ENCODE measurements at regions not wholly inside any gene's neighbourhood (a gene's known extent, or its start where the extent isn't known, plus 50 kb on each side); places are given as distances from the start of the nearest gene placed in this dataset.

GRCh38 chr3:160130071-160130470 is 95.2 kb upstream of the C3orf80 start:
- no peak for DNase-seq (ENCODE audit: low spot score)

- DNase-seq (ENCODE audit: low spot score) = no peak
These were observed 94.3 kb upstream of the C3orf80 start for GRCh38 chr3:160130950-160131349.

- no peak for DNase-seq (ENCODE audit: low spot score)
These were observed 93.0 kb upstream of the C3orf80 start for GRCh38 chr3:160132226-160132625.

GRCh38 chr3:160133757-160134156 is 91.5 kb upstream of the C3orf80 start:
- no peak for DNase-seq (ENCODE audit: low spot score)

- DNase-seq (ENCODE audit: low spot score) = no peak
These were observed 90.8 kb upstream of the C3orf80 start for GRCh38 chr3:160134454-160134853.

GRCh38 chr3:160134964-160135363 is 90.3 kb upstream of the C3orf80 start:
- DNase-seq (ENCODE audit: low spot score) = no peak

- DNase-seq (ENCODE audit: low spot score) = no peak
These were observed 89.4 kb upstream of the C3orf80 start for GRCh38 chr3:160135851-160136250.

GRCh38 chr3:160136421-160136820 is 88.8 kb upstream of the C3orf80 start:
- no peak for DNase-seq (ENCODE audit: low spot score)

- DNase-seq (ENCODE audit: low spot score) = no peak
These were observed 85.9 kb upstream of the C3orf80 start for GRCh38 chr3:160139291-160139690.

GRCh38 chr3:160140756-160141155 is 84.5 kb upstream of the C3orf80 start:
- no peak for DNase-seq (ENCODE audit: low spot score)

GRCh38 chr3:160141485-160142185 is 83.6 kb upstream of the C3orf80 start:
- DNase-seq (ENCODE audit: low spot score) = no peak

- no peak for DNase-seq (ENCODE audit: low spot score)
These were observed 81.7 kb upstream of the C3orf80 start for GRCh38 chr3:160143482-160143881.

GRCh38 chr3:160150066-160150465 is 75.2 kb upstream of the C3orf80 start:
- no peak for DNase-seq (ENCODE audit: low spot score)

- no peak for DNase-seq (ENCODE audit: low spot score)
These were observed 74.7 kb upstream of the C3orf80 start for GRCh38 chr3:160150525-160150924.

- no peak for DNase-seq (ENCODE audit: low spot score)
These were observed 72.6 kb upstream of the C3orf80 start for GRCh38 chr3:160152638-160153037.

- DNase-seq (ENCODE audit: low spot score) = no peak
These were observed 71.2 kb upstream of the C3orf80 start for GRCh38 chr3:160154033-160154432.

GRCh38 chr3:160154596-160154995 is 70.6 kb upstream of the C3orf80 start:
- no peak for DNase-seq (ENCODE audit: low spot score)

- DNase-seq (ENCODE audit: low spot score) = no peak
These were observed 67.9 kb upstream of the C3orf80 start for GRCh38 chr3:160157321-160157720.

GRCh38 chr3:160159341-160159740 is 65.9 kb upstream of the C3orf80 start:
- no peak for DNase-seq (ENCODE audit: low spot score)

GRCh38 chr3:160159806-160160205 is 65.4 kb upstream of the C3orf80 start:
- DNase-seq (ENCODE audit: low spot score) = no peak

- no peak for DNase-seq (ENCODE audit: low spot score)
These were observed 63.3 kb upstream of the C3orf80 start for GRCh38 chr3:160161921-160162320.

- DNase-seq (ENCODE audit: low spot score) = no peak
These were observed 62.8 kb upstream of the C3orf80 start for GRCh38 chr3:160162440-160162839.

GRCh38 chr3:160163229-160163878 is 61.9 kb upstream of the C3orf80 start:
- no peak for DNase-seq (ENCODE audit: low spot score)

- DNase-seq (ENCODE audit: low spot score) = no peak
These were observed 57.0 kb upstream of the C3orf80 start for GRCh38 chr3:160168246-160168645.
